Transverse colon (tissue), 4 donors: ENCODE measurements at regions not wholly inside any gene's neighbourhood (a gene's known extent, or its start where the extent isn't known, plus 50 kb on each side); places are given as distances from the start of the nearest gene placed in this dataset.

Source experiments
- EP300 ChIP-seq: sonication (generic); formaldehyde crosslinking; IDR thresholded peaks from one replicate; pipeline ENCODE4 v1.6.1; 2017; ENCODE audit warnings: antibody characterized with exemption, low read depth
- POLR2AphosphoS5 ChIP-seq, 3 donors: sonication (generic); formaldehyde crosslinking; IDR thresholded peaks; one replicate each; pipeline ENCODE4 v1.6.1; 2016; ENCODE audit warnings: antibody characterized with exemption in 3 of 3
- TF ChIP-seq, protein P1 (sequence below), 5 experiments: fragments of 200-600 bp in 3 of 5; fragments of 450-650 bp in 2 of 5; sonication (generic) in 3 of 5; IDR thresholded peaks; 1 replicate in 2 of 5; 2 replicates in 3 of 5; pipeline ENCODE4 v1.5.1; 2016 to 2017; ENCODE audit warnings: antibody characterized with exemption in 5 of 5, inconsistent platforms in 3 of 5, mild to moderate bottlenecking in 2 of 5, moderate library complexity in 1 of 5

- no peak for TF ChIP-seq POLR2AphosphoS5 (IDR thresholded peaks at IDR 0.05)
- TF ChIP-seq, protein P1, sequence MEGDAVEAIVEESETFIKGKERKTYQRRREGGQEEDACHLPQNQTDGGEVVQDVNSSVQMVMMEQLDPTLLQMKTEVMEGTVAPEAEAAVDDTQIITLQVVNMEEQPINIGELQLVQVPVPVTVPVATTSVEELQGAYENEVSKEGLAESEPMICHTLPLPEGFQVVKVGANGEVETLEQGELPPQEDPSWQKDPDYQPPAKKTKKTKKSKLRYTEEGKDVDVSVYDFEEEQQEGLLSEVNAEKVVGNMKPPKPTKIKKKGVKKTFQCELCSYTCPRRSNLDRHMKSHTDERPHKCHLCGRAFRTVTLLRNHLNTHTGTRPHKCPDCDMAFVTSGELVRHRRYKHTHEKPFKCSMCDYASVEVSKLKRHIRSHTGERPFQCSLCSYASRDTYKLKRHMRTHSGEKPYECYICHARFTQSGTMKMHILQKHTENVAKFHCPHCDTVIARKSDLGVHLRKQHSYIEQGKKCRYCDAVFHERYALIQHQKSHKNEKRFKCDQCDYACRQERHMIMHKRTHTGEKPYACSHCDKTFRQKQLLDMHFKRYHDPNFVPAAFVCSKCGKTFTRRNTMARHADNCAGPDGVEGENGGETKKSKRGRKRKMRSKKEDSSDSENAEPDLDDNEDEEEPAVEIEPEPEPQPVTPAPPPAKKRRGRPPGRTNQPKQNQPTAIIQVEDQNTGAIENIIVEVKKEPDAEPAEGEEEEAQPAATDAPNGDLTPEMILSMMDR (IDR thresholded peaks at IDR 0.05), result no peak
- no peak for TF ChIP-seq EP300
Measured at GRCh38 chr2:19823507-19823906, 78.3 kb downstream of the TTC32 start.
